ENCODE measurements at regions not wholly inside any gene's neighbourhood (a gene's known extent, or its start where the extent isn't known, plus 50 kb on each side); places are given as distances from the start of the nearest gene placed in this dataset.

GRCh38 chr4:129167640-129168260 is 71.8 kb downstream of the C4orf33 start:
- no peak for TF ChIP-seq CTCF (conservative IDR thresholded peaks at IDR 0.05; ENCODE audit: low read depth)
- no peak for DNase-seq (ENCODE audit: low spot score)
- ChIA-PET CTCF (interaction anchor here (1.4 kb wide), 1 partner anchor 19 kb away, joined by 3 read pairs; no protein-coding TSS in a partner anchor), POLR2A (ENCODE audit: low non-redundant PET) (no interaction called here)
- H3K27ac ChIP-seq: no peak overlapping the region

- POLR2A ChIA-PET (ENCODE audit: low non-redundant PET): no interaction called here
- TF ChIP-seq CTCF (conservative IDR thresholded peaks at IDR 0.05; ENCODE audit: low read depth): no peak
- no peak overlapping the region for H3K27ac ChIP-seq
- CTCF ChIA-PET: no interaction called here
- no peak for DNase-seq (ENCODE audit: low spot score)
These were observed 76.2 kb downstream of the C4orf33 start for GRCh38 chr4:129172181-129172580.

- CTCF ChIA-PET: interaction anchor here (0.6 kb wide), 1 partner anchor 1693 kb away, joined by 4 read pairs; no protein-coding TSS in a partner anchor
- POLR2A ChIA-PET (ENCODE audit: low non-redundant PET): no interaction called here
- no peak for DNase-seq (ENCODE audit: low spot score)
- no peak for TF ChIP-seq CTCF (conservative IDR thresholded peaks at IDR 0.05; ENCODE audit: low read depth)
- H3K27ac ChIP-seq: no peak overlapping the region
These were observed 80.9 kb downstream of the C4orf33 start for GRCh38 chr4:129176864-129177263.

GRCh38 chr4:129179276-129179675 is 83.3 kb downstream of the C4orf33 start:
- DNase-seq (ENCODE audit: low spot score): no peak
- POLR2A ChIA-PET (ENCODE audit: low non-redundant PET): no interaction called here
- H3K27ac ChIP-seq: no peak overlapping the region
- CTCF ChIA-PET: no interaction called here
- TF ChIP-seq CTCF (conservative IDR thresholded peaks at IDR 0.05; ENCODE audit: low read depth): no peak

- no peak for TF ChIP-seq CTCF (conservative IDR thresholded peaks at IDR 0.05; ENCODE audit: low read depth)
- H3K27ac ChIP-seq: no peak overlapping the region
- DNase-seq (ENCODE audit: low spot score): no peak
- ChIA-PET CTCF (no interaction called here), POLR2A (ENCODE audit: low non-redundant PET) (no interaction called here)
These were observed 93.7 kb downstream of the C4orf33 start for GRCh38 chr4:129189630-129190029.

GRCh38 chr4:129193357-129194100 is 97.6 kb downstream of the C4orf33 start:
- DNase-seq (ENCODE audit: low spot score): no peak
- POLR2A ChIA-PET (ENCODE audit: low non-redundant PET): no interaction called here
- no peak for TF ChIP-seq CTCF (conservative IDR thresholded peaks at IDR 0.05; ENCODE audit: low read depth)
- no peak overlapping the region for H3K27ac ChIP-seq
- CTCF ChIA-PET: no interaction called here
